Stimulated activated memory B cell treated with anti-CD40 and anti-IgM and Interleukin-4, amounts not matched to agents 10 μg/mL and 1 μg/mL and 100 μg/mL, for 72 hours (primary cell): ENCODE measurements at regions not wholly inside any gene's neighbourhood (a gene's known extent, or its start where the extent isn't known, plus 50 kb on each side); places are given as distances from the start of the nearest gene placed in this dataset.

ENCODE experiments used
- ATAC-seq: fragments of 150-1000 bp; cut with Tn5 transposase; 2 replicates; pipeline ENCODE4 v1.10.0; 2021
- H3K27ac Mint-ChIP-seq: one replicate; pipeline ENCODE4 v1.8.0; 2022; ENCODE audit warnings: mild to moderate bottlenecking, mixed read lengths
- H3K27me3 Mint-ChIP-seq: one replicate; pipeline ENCODE4 v1.8.0; 2022; ENCODE audit warnings: mixed read lengths
- H3K36me3 Mint-ChIP-seq: one replicate; pipeline ENCODE4 v1.8.0; 2022; ENCODE audit warnings: mixed read lengths
- H3K4me1 Mint-ChIP-seq: one replicate; pipeline ENCODE4 v1.8.0; 2022; ENCODE audit warnings: mixed read lengths
- H3K4me3 Mint-ChIP-seq: one replicate; pipeline ENCODE4 v1.8.0; 2022; ENCODE audit warnings: mild to moderate bottlenecking, moderate library complexity, mixed read lengths
- H3K9me3 Mint-ChIP-seq: one replicate; pipeline ENCODE4 v1.8.0; 2022; ENCODE audit warnings: mixed read lengths

DNA sequence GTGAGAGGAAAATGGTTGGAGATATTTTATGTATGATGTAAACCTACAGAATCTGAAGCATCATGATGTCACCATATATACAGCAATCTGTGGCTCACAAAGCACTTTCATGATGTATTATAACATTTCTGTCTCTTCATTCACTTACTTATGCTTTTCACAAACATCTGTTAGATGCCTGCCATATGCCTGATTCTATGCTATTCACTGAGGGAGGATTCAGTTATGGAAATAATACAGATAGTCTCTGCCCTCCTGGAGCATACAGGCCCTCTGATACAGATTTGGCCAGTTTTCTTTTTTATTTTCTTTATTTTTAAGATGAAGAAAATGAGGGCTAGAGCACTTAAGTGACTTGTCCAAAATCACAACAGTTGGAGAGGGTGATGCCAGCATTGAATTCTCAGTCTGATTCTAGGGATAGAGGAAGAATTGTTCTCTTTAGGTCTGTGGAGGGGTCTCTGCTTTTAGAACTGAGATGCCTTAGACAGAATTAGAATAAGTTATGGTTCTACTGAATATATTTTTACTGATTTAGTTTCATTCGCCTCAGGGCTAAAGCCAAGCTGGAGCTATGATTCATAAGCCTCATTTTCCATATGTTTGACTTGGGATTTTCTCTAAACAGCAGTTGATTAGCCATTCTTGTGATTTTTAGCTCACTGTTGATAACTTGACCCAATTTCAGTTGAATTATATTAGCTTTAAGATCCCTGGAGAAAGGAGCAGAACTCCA lies 636.4 kb downstream of the PRELID2 start:
- Mint-ChIP-seq H3K9me3 (peaks cover 3% of the 10 kb centered on the region), H3K4me3 (no peak overlapping the region), H3K4me1 (no peaks in the 10 kb centered on the region), H3K36me3 (no peaks in the 10 kb centered on the region), H3K27ac (no peak overlapping the region), H3K27me3 (no peaks in the 10 kb centered on the region)
- no peak for ATAC-seq

- Mint-ChIP-seq H3K4me1 (no peaks in the 10 kb centered on the region), H3K27ac (no peak overlapping the region), H3K9me3 (no peaks in the 10 kb centered on the region), H3K36me3 (no peaks in the 10 kb centered on the region), H3K27me3 (no peaks in the 10 kb centered on the region), H3K4me3 (no peak overlapping the region)
- no peak for ATAC-seq
These were observed 645.4 kb downstream of the PRELID2 start for GRCh38 chr5:145189746-145190145.

DNA sequence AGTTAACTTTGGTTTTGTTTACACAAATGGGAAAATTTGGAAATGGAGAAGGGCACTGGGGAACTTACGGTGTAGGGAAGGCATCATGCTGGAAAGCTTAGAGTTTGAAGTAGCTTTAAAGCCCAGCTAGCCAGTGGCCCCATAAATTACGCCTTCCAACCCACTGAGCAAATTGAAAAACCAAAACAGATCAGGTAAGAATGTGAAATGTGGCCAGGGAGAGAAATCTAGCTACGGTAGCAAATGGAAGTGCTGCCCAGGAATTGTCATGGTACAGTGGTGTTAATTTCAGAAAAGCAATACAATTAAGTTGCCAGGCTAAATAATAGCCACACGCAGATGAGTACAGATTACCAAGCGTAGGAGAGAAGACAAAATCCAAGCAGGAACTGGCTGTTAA lies 654.8 kb downstream of the PRELID2 start:
- H3K27ac Mint-ChIP-seq, result no peak overlapping the region
- ATAC-seq, result no peak
- no peaks in the 10 kb centered on the region for H3K27me3 Mint-ChIP-seq
- no peaks in the 10 kb centered on the region for H3K9me3 Mint-ChIP-seq
- H3K36me3 Mint-ChIP-seq, result no peaks in the 10 kb centered on the region
- no peaks in the 10 kb centered on the region for H3K4me1 Mint-ChIP-seq
- no peak overlapping the region for H3K4me3 Mint-ChIP-seq

DNA sequence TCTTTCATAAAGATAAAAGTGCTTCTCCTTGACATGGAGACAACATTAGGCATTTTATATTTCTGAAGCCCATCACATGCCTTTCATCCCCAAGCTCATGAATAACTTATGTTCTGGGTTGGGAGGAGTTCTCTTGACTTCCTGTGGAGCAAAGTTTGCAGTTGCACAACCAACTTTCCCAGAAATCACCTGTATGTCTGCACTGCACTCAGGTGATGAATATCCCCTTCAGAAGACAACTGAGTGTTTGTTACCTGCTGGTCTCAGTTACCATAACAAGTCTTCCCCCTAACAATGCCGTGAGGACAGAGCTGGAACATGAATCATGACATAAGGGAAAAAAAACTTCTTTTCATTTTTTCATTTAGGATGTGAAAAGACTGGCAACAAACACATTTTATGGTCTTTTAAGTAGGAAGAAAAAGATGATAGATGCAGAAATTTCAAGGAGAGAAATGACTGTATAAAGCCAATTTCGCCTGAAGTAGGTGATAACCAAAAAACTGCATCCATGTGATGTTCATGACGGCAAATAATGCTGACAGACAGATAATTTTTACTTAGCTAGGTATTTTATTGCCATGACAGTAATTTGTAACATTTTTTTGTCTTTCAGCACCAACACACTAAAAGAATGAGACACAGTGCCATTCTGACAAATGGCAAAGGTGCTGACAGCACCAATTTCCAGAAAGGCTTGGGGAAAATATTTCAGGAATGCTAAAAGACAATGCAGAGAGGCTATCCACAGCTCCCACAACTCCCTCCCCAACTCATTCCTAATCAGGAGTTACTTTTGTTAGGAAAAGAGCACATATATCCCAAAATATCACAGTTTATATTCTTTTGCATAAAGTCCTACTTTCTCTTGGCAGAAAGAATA lies 656.3 kb downstream of the PRELID2 start:
- Mint-ChIP-seq H3K4me1 (no peaks in the 10 kb centered on the region), H3K4me3 (no peak overlapping the region), H3K9me3 (no peaks in the 10 kb centered on the region), H3K27ac (no peak overlapping the region), H3K27me3 (no peaks in the 10 kb centered on the region), H3K36me3 (no peaks in the 10 kb centered on the region)
- no peak for ATAC-seq

DNA sequence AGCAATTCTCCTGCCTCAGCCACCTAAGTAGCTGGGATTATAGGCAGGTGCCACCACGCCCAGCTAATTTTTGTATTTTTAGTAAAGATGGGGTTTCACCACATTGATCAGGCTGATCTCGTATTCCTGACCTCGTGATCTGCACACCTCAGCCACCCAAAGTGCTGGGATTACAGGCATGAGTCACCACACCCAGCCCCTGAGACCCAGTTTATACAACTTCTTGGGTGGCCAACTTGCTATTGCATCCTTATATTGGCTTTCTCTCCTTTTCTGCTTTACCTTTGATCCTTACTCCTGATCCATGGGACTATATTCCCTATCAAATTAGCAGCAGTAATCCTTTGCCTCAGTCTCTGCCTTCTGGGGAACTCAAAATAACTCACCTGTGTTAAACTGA lies 659.1 kb downstream of the PRELID2 start:
- H3K27me3 Mint-ChIP-seq, result no peaks in the 10 kb centered on the region
- no peaks in the 10 kb centered on the region for H3K4me1 Mint-ChIP-seq
- no peak for ATAC-seq
- H3K27ac Mint-ChIP-seq, result no peak overlapping the region
- no peak overlapping the region for H3K4me3 Mint-ChIP-seq
- H3K36me3 Mint-ChIP-seq, result no peaks in the 10 kb centered on the region
- no peaks in the 10 kb centered on the region for H3K9me3 Mint-ChIP-seq

DNA sequence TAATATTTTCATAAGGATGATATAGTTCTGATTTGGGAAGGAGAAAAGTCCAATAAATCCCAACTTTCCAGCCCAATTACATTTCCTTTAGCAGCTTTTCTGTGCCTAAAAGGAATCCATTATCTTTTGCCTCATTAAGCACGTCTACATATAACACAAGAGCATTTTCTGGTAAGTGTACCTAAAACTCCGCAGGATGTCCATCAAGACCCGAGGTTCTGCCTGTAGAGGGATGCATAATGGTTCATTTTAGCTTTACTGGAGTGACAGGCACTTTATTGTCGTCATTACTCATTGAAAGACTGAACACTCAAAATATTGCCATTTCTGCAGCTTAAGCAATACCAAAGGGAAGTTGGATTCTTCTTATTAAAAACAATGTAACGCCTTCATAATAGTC lies 669.0 kb downstream of the PRELID2 start:
- no peak for ATAC-seq
- Mint-ChIP-seq H3K36me3 (no peaks in the 10 kb centered on the region), H3K9me3 (peaks cover 5% of the 10 kb centered on the region), H3K27ac (no peak overlapping the region), H3K4me1 (no peaks in the 10 kb centered on the region), H3K27me3 (no peaks in the 10 kb centered on the region), H3K4me3 (no peak overlapping the region)

GRCh38 chr5:145163876-145164275 lies 671.3 kb downstream of the PRELID2 start:
- H3K4me3 Mint-ChIP-seq, result no peak overlapping the region
- H3K36me3 Mint-ChIP-seq, result no peaks in the 10 kb centered on the region
- peaks cover 5% of the 10 kb centered on the region for H3K9me3 Mint-ChIP-seq
- H3K27ac Mint-ChIP-seq, result no peak overlapping the region
- H3K27me3 Mint-ChIP-seq, result no peaks in the 10 kb centered on the region
- H3K4me1 Mint-ChIP-seq, result no peaks in the 10 kb centered on the region
- ATAC-seq, result no peak

DNA sequence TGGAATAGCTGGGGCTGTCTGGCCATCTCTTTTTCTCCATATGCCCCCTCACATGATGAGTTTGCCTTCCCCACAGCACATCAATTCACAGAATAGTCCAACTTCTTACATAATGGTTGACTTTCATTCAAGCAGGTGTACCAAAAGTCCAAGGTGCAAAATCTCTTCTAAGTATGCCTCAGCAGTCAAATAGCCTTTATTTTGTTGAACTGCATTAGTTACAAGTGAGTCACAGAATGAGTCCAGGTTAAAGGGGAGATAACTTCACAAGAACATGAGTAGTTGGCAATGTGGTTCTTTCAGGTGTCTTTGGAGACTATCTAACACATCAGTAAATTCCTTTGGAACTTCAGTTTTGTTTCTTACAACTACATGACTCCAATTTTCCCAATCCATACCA lies 672.5 kb downstream of the PRELID2 start:
- no peak overlapping the region for H3K27ac Mint-ChIP-seq

GRCh38 chr5:145161391-145161790 lies 673.8 kb downstream of the PRELID2 start:
- ATAC-seq, result no peak
- H3K27ac Mint-ChIP-seq, result no peak overlapping the region
- no peak overlapping the region for H3K4me3 Mint-ChIP-seq
- H3K27me3 Mint-ChIP-seq, result no peaks in the 10 kb centered on the region
- no peaks in the 10 kb centered on the region for H3K4me1 Mint-ChIP-seq
- H3K9me3 Mint-ChIP-seq, result peaks cover under 1% of the 10 kb centered on the region
- H3K36me3 Mint-ChIP-seq, result no peaks in the 10 kb centered on the region

More for the DNA sequence above, 672.5 kb downstream of the PRELID2 start:
- Mint-ChIP-seq H3K36me3 (no peaks in the 10 kb centered on the region), H3K27me3 (no peaks in the 10 kb centered on the region), H3K4me1 (no peaks in the 10 kb centered on the region), H3K4me3 (no peak overlapping the region), H3K9me3 (peaks cover 5% of the 10 kb centered on the region)
- no peak for ATAC-seq

GRCh38 chr5:145160679-145161078 lies 674.5 kb downstream of the PRELID2 start:
- Mint-ChIP-seq H3K9me3 (no peaks in the 10 kb centered on the region), H3K4me1 (no peaks in the 10 kb centered on the region), H3K27me3 (no peaks in the 10 kb centered on the region), H3K36me3 (no peaks in the 10 kb centered on the region), H3K4me3 (no peak overlapping the region), H3K27ac (no peak overlapping the region)
- no peak for ATAC-seq

- Mint-ChIP-seq H3K9me3 (no peaks in the 10 kb centered on the region), H3K4me3 (no peak overlapping the region), H3K27ac (no peak overlapping the region), H3K27me3 (no peaks in the 10 kb centered on the region), H3K36me3 (no peaks in the 10 kb centered on the region), H3K4me1 (no peaks in the 10 kb centered on the region)
- ATAC-seq, result no peak
These were observed 676.4 kb downstream of the PRELID2 start for GRCh38 chr5:145158730-145159129.

- no peaks in the 10 kb centered on the region for H3K36me3 Mint-ChIP-seq
- no peaks in the 10 kb centered on the region for H3K4me1 Mint-ChIP-seq
- H3K9me3 Mint-ChIP-seq, result peaks cover 2% of the 10 kb centered on the region
- no peak overlapping the region for H3K27ac Mint-ChIP-seq
- no peaks in the 10 kb centered on the region for H3K27me3 Mint-ChIP-seq
- ATAC-seq, result no peak
- no peak overlapping the region for H3K4me3 Mint-ChIP-seq
These were observed 677.3 kb downstream of the PRELID2 start for GRCh38 chr5:145157841-145158240.

DNA sequence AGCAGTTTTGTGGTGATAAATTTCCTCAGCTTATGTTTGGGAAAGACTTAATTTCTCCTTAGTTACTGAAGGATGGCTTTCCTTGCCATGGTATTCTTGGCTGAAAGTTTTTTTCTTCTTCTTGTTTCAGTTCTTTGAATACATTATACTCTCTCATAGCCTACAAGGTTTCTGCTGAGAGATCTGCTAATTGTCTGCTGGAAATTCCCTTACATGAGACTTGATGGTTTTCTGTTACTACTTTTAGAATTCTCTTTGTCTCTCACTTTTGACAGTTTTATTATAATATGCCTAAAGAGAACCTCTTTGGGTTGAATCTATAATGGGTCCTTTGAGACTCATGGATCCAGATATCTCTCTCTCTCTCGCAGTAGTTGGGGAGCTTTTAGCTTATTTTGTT lies 693.6 kb downstream of the PRELID2 start:
- Mint-ChIP-seq H3K4me3 (no peak overlapping the region), H3K9me3 (peaks cover 3% of the 10 kb centered on the region), H3K4me1 (no peaks in the 10 kb centered on the region), H3K36me3 (no peaks in the 10 kb centered on the region), H3K27ac (no peak overlapping the region), H3K27me3 (no peaks in the 10 kb centered on the region)
- ATAC-seq, result no peak

DNA sequence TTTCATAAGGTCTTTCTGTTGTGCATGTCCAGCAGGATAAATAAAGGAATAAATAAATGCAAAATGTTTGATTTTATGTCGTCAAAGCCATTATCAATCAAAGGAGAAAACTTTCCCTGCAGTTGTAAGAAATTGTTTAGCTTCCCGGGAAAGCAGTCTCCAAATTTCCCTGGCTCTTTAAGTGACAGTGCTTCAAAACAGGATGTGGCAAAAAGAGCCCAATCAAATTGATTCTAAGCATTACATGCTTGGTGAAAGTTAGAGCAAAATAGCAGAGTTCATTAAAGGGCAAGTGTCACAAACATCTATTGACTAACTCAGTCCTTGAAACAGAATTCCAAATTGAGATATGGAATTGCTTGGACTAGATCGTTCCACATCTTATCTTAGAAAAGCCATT lies 704.1 kb downstream of the PRELID2 start:
- Mint-ChIP-seq H3K9me3 (no peaks in the 10 kb centered on the region), H3K36me3 (no peaks in the 10 kb centered on the region), H3K27me3 (no peaks in the 10 kb centered on the region), H3K4me3 (no peak overlapping the region), H3K27ac (no peak overlapping the region), H3K4me1 (no peaks in the 10 kb centered on the region)
- no peak for ATAC-seq

DNA sequence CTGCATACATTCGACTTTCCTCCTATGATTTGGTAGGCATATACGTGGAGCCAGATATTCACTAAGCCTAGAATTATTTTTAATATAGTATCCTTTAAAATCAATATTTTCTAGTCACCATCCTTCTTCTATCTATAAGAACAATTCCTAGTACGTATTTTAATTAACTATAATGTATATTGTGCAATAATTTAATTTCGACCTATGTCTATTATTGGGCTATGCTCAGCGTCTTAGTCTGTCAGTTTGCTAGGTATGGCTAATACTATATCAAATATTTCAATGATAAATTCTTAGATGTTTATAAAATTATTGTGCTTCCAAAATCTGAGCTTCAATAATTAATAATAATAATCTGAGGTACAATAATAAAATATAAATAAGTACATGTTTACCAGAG lies 705.3 kb downstream of the PRELID2 start:
- H3K4me3 Mint-ChIP-seq, result no peak overlapping the region
- H3K27ac Mint-ChIP-seq, result no peak overlapping the region
- H3K9me3 Mint-ChIP-seq, result no peaks in the 10 kb centered on the region
- H3K36me3 Mint-ChIP-seq, result no peaks in the 10 kb centered on the region
- no peaks in the 10 kb centered on the region for H3K27me3 Mint-ChIP-seq
- H3K4me1 Mint-ChIP-seq, result no peaks in the 10 kb centered on the region
- ATAC-seq, result no peak

DNA sequence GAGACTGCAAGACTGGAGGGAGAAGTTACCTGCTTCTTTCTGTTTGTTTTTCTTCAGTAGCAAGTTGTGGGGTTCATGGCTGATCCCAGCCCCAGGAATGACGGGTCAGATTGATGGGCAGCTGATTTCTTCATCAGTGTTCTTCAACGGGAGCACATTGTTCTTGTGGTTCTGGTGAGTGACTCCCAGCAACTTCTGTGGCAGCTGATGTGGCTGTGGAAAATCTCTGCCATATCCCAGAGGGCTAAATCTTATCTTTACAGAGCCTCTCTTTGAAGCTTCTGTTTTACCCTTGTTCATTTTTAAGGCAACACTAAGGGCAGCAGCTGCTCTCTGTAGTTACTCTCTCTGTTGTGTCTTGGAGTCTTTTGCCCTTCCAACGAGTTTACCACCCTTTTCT lies 710.3 kb downstream of the PRELID2 start:
- Mint-ChIP-seq H3K36me3 (no peaks in the 10 kb centered on the region), H3K27ac (no peak overlapping the region), H3K4me3 (no peak overlapping the region), H3K9me3 (no peaks in the 10 kb centered on the region), H3K4me1 (no peaks in the 10 kb centered on the region), H3K27me3 (no peaks in the 10 kb centered on the region)
- no peak for ATAC-seq
